Sigmoid colon (tissue), 4 donors: ENCODE measurements at regions not wholly inside any gene's neighbourhood (a gene's known extent, or its start where the extent isn't known, plus 50 kb on each side); places are given as distances from the start of the nearest gene placed in this dataset.

Experiments
- CTCF ChIP-seq, 4 experiments: fragments of 450-650 bp in 3 of 4; fragments of 200-600 bp in 1 of 4; IDR thresholded peaks; one replicate each; pipeline ENCODE4 v1.5.1; 2016 to 2019; ENCODE audit warnings: antibody characterized with exemption in 4 of 4, mild to moderate bottlenecking in 3 of 4, moderate library complexity in 2 of 4
- EP300 ChIP-seq, 4 donors: sonication (generic); formaldehyde crosslinking; IDR thresholded peaks; one replicate each; pipeline ENCODE4 v1.6.1; 2017; ENCODE audit warnings: antibody characterized with exemption in 4 of 4

DNA sequence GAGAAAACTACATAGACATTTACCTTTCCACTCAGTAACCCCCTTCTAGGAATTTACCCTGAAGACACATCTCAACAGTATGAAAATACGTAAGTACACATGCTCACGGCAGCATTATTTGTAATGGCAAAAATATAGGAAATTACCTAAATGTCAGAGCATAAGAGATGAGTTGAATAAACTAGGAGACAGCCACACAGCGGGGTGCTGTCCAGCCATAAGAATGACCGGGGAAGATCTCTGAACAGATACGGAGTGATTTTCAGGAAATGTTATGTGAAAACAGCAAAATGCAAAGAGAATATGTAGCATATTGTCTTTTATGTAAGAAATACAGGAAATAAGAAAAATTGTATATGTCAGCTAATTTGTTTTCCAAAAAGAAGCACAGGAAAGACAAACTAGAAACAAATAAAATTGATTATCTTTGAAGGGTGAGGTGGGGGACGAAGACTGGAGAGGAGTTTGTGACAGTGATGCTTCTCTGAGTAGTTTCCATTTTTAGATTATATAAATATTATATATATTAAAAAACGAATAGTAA is 195.4 kb downstream of the HAUS1 start:
- TF ChIP-seq EP300 (IDR thresholded peaks at IDR 0.05) (no peak), CTCF (IDR thresholded peaks at IDR 0.05) (no peak)
